ENCODE measurements at regions not wholly inside any gene's neighbourhood (a gene's known extent, or its start where the extent isn't known, plus 50 kb on each side); places are given as distances from the start of the nearest gene placed in this dataset.

DNA sequence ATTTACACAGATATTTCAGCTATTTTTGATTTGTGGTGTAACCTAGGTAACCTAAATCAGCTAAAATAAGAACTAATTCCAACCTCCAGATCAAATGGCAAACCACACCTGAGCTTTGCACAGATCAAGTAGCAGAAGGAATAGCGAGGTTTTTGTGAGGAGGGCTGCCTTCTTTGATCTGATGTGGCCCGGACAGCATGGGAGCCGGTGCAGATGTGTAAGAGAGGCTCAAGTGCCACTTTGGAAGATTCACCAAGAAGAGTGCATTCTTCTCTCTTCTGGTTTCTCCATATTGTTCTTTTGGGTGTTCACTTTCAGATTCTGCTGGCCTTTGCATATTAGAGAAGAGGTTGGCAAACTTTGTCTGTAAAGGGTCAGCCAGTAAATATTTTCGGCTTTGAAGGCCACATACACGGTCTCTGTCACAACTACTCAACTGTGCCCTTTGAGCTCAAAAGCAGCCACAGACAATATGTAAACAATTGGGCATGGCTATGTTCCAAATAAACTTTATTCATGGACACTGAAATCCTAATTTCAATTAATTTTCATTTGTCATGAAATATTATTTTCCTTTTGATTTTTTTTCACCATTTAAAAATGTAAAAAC is 78.9 kb upstream of the FAM9C start:
- TF ChIP-seq, protein P1, sequence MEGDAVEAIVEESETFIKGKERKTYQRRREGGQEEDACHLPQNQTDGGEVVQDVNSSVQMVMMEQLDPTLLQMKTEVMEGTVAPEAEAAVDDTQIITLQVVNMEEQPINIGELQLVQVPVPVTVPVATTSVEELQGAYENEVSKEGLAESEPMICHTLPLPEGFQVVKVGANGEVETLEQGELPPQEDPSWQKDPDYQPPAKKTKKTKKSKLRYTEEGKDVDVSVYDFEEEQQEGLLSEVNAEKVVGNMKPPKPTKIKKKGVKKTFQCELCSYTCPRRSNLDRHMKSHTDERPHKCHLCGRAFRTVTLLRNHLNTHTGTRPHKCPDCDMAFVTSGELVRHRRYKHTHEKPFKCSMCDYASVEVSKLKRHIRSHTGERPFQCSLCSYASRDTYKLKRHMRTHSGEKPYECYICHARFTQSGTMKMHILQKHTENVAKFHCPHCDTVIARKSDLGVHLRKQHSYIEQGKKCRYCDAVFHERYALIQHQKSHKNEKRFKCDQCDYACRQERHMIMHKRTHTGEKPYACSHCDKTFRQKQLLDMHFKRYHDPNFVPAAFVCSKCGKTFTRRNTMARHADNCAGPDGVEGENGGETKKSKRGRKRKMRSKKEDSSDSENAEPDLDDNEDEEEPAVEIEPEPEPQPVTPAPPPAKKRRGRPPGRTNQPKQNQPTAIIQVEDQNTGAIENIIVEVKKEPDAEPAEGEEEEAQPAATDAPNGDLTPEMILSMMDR (IDR thresholded peaks at IDR 0.05): no peak
- no peak for TF ChIP-seq RARB (CRISPR knock-in tag; IDR thresholded peaks at IDR 0.05)
- TF ChIP-seq, protein P2, sequence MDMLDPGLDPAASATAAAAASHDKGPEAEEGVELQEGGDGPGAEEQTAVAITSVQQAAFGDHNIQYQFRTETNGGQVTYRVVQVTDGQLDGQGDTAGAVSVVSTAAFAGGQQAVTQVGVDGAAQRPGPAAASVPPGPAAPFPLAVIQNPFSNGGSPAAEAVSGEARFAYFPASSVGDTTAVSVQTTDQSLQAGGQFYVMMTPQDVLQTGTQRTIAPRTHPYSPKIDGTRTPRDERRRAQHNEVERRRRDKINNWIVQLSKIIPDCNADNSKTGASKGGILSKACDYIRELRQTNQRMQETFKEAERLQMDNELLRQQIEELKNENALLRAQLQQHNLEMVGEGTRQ (IDR thresholded peaks at IDR 0.05): no peak
- no peak for TF ChIP-seq NPAS2 (CRISPR knock-in tag; IDR thresholded peaks at IDR 0.05; ENCODE audit: borderline replicate concordance)
- TF ChIP-seq HDAC2 (IDR thresholded peaks at IDR 0.05): no peak
- TF ChIP-seq MAX (IDR thresholded peaks at IDR 0.05): no peak
- no peak for TF ChIP-seq KDM1A (IDR thresholded peaks at IDR 0.05; ENCODE audit: low read depth)
- TF ChIP-seq CBX8 (IDR thresholded peaks at IDR 0.05): no peak
- TF ChIP-seq POLR2A (IDR thresholded peaks at IDR 0.05; ENCODE audit: low read length): no peak
